GM12878 (cell line): ENCODE measurements at regions not wholly inside any gene's neighbourhood (a gene's known extent, or its start where the extent isn't known, plus 50 kb on each side); places are given as distances from the start of the nearest gene placed in this dataset.

Experiments
- ATAC-seq: fragments of 200-7000 bp; cut with Tn5 transposase; 3 replicates; pipeline ENCODE4 v1.9.1; 2020; ENCODE audit warnings: mild to moderate bottlenecking, moderate library complexity
- BruUV-seq: library from RNA; stranded (reverse); fragments of 400-500 nt; replicated peaks from 2 replicates; lab custom pipeline; 2021; lab: Mats Ljungman, UMichigan
- CTCF ChIA-PET: fragments of 300-600 bp; sonication (Branson Sonifier 250); formaldehyde crosslinking; extraction: SDS; loops from one replicate; lab custom pipeline; 2021; ENCODE audit warnings: inconsistent platforms; lab: Yijun Ruan, JAX
- POLR2A ChIA-PET: fragments of 350-600 bp; formaldehyde crosslinking; extraction: SDS; loops from one replicate; lab custom pipeline; 2021; ENCODE audit warnings: inconsistent platforms; lab: Charles Lee
- RAD21 ChIA-PET: fragments of 300-600 bp; sonication (Branson Sonifier 250); formaldehyde crosslinking; loops from one replicate; lab custom pipeline; 2023; ENCODE audit warnings: antibody characterized with exemption; ENCODE audit not compliant: unreplicated experiment; lab: Charles Lee
- SMC1A ChIA-PET: fragments of 300-600 bp; sonication (Branson Sonifier 250); formaldehyde crosslinking; loops from one replicate; lab custom pipeline; 2023; ENCODE audit not compliant: unreplicated experiment, uncharacterized antibody; lab: Charles Lee
- DNase-seq: peaks from one replicate; pipeline ENCODE4 v3.0.0-alpha.2; 2011; ENCODE audit warnings: low read depth, low spot score
- FAIRE-seq: peaks from 3 replicates; lab custom pipeline; 2011; peaks lifted over from hg19 to GRCh38; lab: Jason Lieb, UNC
- H2AFZ ChIP-seq: 2 replicates; pipeline ENCODE4 v1.6.0; 2011; ENCODE audit warnings: low read depth, low read length, control low read depth; ENCODE audit not compliant: control insufficient read depth
- H3K27ac ChIP-seq: 2 replicates; pipeline ENCODE4 v1.5.1; 2011; ENCODE audit warnings: control low read depth; ENCODE audit not compliant: control insufficient read depth, insufficient read depth
- H3K27me3 ChIP-seq, 2 experiments: replicated peaks in 1 of 2; 2 replicates each; pipeline versions ENCODE4 v1.6.0 to v1.6.1; 2011; ENCODE audit warnings: low read length in 1 of 2; ENCODE audit not compliant: control insufficient read depth in 2 of 2, insufficient read depth in 2 of 2
- H3K36me3 ChIP-seq, 2 experiments: 2 replicates each; pipeline ENCODE4 v1.5.1; 2011; ENCODE audit warnings: low read length in 1 of 2; ENCODE audit not compliant: control insufficient read depth in 2 of 2, insufficient read depth in 2 of 2
- H3K4me1 ChIP-seq: 2 replicates; pipeline ENCODE4 v1.6.1; 2011; ENCODE audit warnings: mild to moderate bottlenecking, low read length, moderate library complexity, mixed read lengths; ENCODE audit not compliant: control insufficient read depth, insufficient read depth
- H3K4me2 ChIP-seq: 2 replicates; pipeline ENCODE4 v1.6.0; 2011; ENCODE audit warnings: control low read depth; ENCODE audit not compliant: control insufficient read depth, insufficient read depth
- H3K4me3 ChIP-seq: fragments of 200-600 bp; sonication (generic); 2 replicates; pipeline ENCODE4 v1.5.1; 2016
- H3K79me2 ChIP-seq: 2 replicates; pipeline ENCODE4 v1.6.0; 2011; ENCODE audit warnings: low read length; ENCODE audit not compliant: control insufficient read depth, insufficient read depth
- H3K9ac ChIP-seq: 2 replicates; pipeline ENCODE4 v1.8.0; 2011; ENCODE audit warnings: low read length, control low read depth, mixed read lengths; ENCODE audit not compliant: control insufficient read depth, insufficient read depth
- H3K9me3 ChIP-seq: replicated peaks from 3 replicates; pipeline ENCODE4 v1.5.1; 2011; ENCODE audit warnings: mild to moderate bottlenecking, low read length; ENCODE audit not compliant: control insufficient read depth, insufficient read depth
- H4K20me1 ChIP-seq: 2 replicates; pipeline ENCODE4 v1.6.0; 2011; ENCODE audit not compliant: control insufficient read depth, insufficient read depth
- ATF7 ChIP-seq: fragments of 450-650 bp; IDR thresholded peaks from 2 replicates; pipeline ENCODE4 v1.6.1; 2016; ENCODE audit warnings: low read depth, mild to moderate bottlenecking
- GATAD2B ChIP-seq: fragments of 450-650 bp; conservative IDR thresholded peaks from 2 replicates; pipeline ENCODE4 v1.6.1; 2017; ENCODE audit warnings: low read depth, mild to moderate bottlenecking, moderate library complexity
- HCFC1 ChIP-seq: fragments of 150-350 bp; IDR thresholded peaks from 2 replicates; pipeline ENCODE4 v1.6.1; 2014; ENCODE audit warnings: low read length
- HSF1 ChIP-seq: fragments of 150-350 bp; IDR thresholded peaks from 2 replicates; pipeline ENCODE4 v1.6.1; 2014; ENCODE audit warnings: mild to moderate bottlenecking, low read depth, low read length
- IRF4 ChIP-seq: IDR thresholded peaks from 2 replicates; pipeline ENCODE4 v1.6.1; 2011; ENCODE audit warnings: low read depth, low read length
- JUNB ChIP-seq: IDR thresholded peaks from 2 replicates; pipeline ENCODE4 v1.6.1; 2016; ENCODE audit warnings: antibody characterized with exemption, mild to moderate bottlenecking
- LARP7 ChIP-seq: fragments of 450-650 bp; IDR thresholded peaks from 2 replicates; pipeline ENCODE4 v1.6.1; 2017; ENCODE audit warnings: mild to moderate bottlenecking
- MAX ChIP-seq: IDR thresholded peaks from 2 replicates; pipeline ENCODE4 v1.6.1; 2012; ENCODE audit warnings: low read depth, low read length, improper control_type of control experiment
- PAX5 ChIP-seq: IDR thresholded peaks from 2 replicates; pipeline ENCODE4 v1.6.1; 2011; ENCODE audit warnings: low read depth, low read length, borderline replicate concordance
- RAD21 ChIP-seq: IDR thresholded peaks from 2 replicates; pipeline ENCODE4 v1.6.1; 2011; ENCODE audit warnings: mild to moderate bottlenecking, low read depth, low read length, moderate library complexity; ENCODE audit not compliant: insufficient read depth
- SKIL ChIP-seq: fragments of 450-650 bp; IDR thresholded peaks from 2 replicates; pipeline ENCODE4 v1.6.1; 2017; ENCODE audit warnings: mild to moderate bottlenecking, low read depth, inconsistent platforms; ENCODE audit not compliant: poor library complexity, severe bottlenecking
- SMARCA5 ChIP-seq: fragments of 450-650 bp; IDR thresholded peaks from 2 replicates; pipeline ENCODE4 v1.6.1; 2017; ENCODE audit warnings: mild to moderate bottlenecking
- STAT1 ChIP-seq: fragments of 450-650 bp; conservative IDR thresholded peaks from 2 replicates; pipeline ENCODE4 v1.6.1; 2014; ENCODE audit warnings: antibody characterized with exemption, mild to moderate bottlenecking
- STAT3 ChIP-seq: IDR thresholded peaks from 2 replicates; pipeline ENCODE4 v1.6.1; 2011; ENCODE audit warnings: low read depth, low read length, improper control_type of control experiment
- WRNIP1 ChIP-seq: IDR thresholded peaks from 2 replicates; pipeline ENCODE4 v1.6.1; 2011; ENCODE audit warnings: low read depth, low read length, improper control_type of control experiment, borderline replicate concordance
- ZBED1 ChIP-seq: IDR thresholded peaks from 2 replicates; pipeline ENCODE4 v1.6.1; 2016; ENCODE audit warnings: borderline replicate concordance
- ZBTB4 ChIP-seq: fragments of 450-650 bp; formaldehyde crosslinking; IDR thresholded peaks from 2 replicates; pipeline ENCODE4 v1.4.0; 2022; ENCODE audit warnings: mild to moderate bottlenecking, moderate library complexity
- ZNF217 ChIP-seq: fragments of 450-650 bp; IDR thresholded peaks from 2 replicates; pipeline ENCODE4 v1.6.1; 2017; ENCODE audit warnings: antibody characterized with exemption, mild to moderate bottlenecking
- ZNF24 ChIP-seq: fragments of 450-650 bp; IDR thresholded peaks from 2 replicates; pipeline ENCODE4 v1.6.1; 2017; ENCODE audit warnings: antibody characterized with exemption, mild to moderate bottlenecking
- WGBS: methylation state at CpG from one replicate; pipeline ENCODE4 v1.1.6; 2016; ENCODE audit warnings: low lambda C conversion rate; ENCODE audit not compliant: insufficient replicate concordance, insufficient coverage; ENCODE audit errors: missing lambda C conversion rate; 5-methylcytosine and 5-hydroxymethylcytosine counted together
- in situ Hi-C: fragments of 300-500 bp; cut with MboI; formaldehyde crosslinking; loops from 9 replicates; pipeline ENCODE4 v1.14.3; 2018; ENCODE audit warnings: mixed read lengths
- intact Hi-C: fragments of 100-400 bp; cut with micrococcal nuclease; formaldehyde crosslinking; loops from one replicate; pipeline ENCODE4 v1.14.2; 2022; ENCODE audit not compliant: unreplicated experiment

GRCh38 chr6:37078814-37079213 is 73.4 kb downstream of the FGD2 start (continued):
- no peak for TF ChIP-seq JUNB
- no peak for TF ChIP-seq HCFC1
- TF ChIP-seq IRF4 = no peak
- TF ChIP-seq RAD21 = no peak
- TF ChIP-seq ZBED1 = no peak
- no peak for TF ChIP-seq ZBTB4

- FAIRE-seq (no peak), ATAC-seq (no peak), DNase-seq (no peak)
- BruUV-seq = no TSS peak
- H2AFZ ChIP-seq = no peak overlapping the region
- H3K4me3 ChIP-seq = no peak overlapping the region
- H4K20me1 ChIP-seq = no peaks in the 10 kb centered on the region
- no peak overlapping the region for H3K4me2 ChIP-seq
- CTCF ChIA-PET = interaction anchor here (1.4 kb wide), 1 partner anchor 63 kb away, joined by 3 read pairs; no protein-coding TSS in a partner anchor
- no peaks in the 10 kb centered on the region; a peak in 2 of 4 replicates for H3K27me3 ChIP-seq
- H3K9ac ChIP-seq = no peak overlapping the region
- H3K9me3 ChIP-seq = no peaks in the 10 kb centered on the region
- in situ Hi-C loops (no loop called here), intact Hi-C loops (no loop called here)
- SMC1A ChIA-PET = interaction anchor here (0.7 kb wide), 1 partner anchor 29 kb away, joined by 3 read pairs; no protein-coding TSS in a partner anchor
- POLR2A ChIA-PET = no interaction called here
- H3K27ac ChIP-seq = no peak overlapping the region
- no peaks in the 10 kb centered on the region for H3K36me3 ChIP-seq
- no peaks in the 10 kb centered on the region for H3K79me2 ChIP-seq
- no peaks in the 10 kb centered on the region for H3K4me1 ChIP-seq
- 79% methylated on average over 6 of the region's 7 CpGs for WGBS
- RAD21 ChIA-PET = no interaction called here
- TF ChIP-seq STAT1 (no peak), ATF7 (no peak), HSF1 (no peak), MAX (no peak), ZNF217 (no peak), ZNF24 (no peak), SKIL (no peak), LARP7 (no peak), PAX5 (no peak), SMARCA5 (no peak), STAT3 (no peak), GATAD2B (no peak), IRF4 (no peak), WRNIP1 (no peak)
These were observed 75.7 kb downstream of the FGD2 start for GRCh38 chr6:37081042-37081607.
